ENCODE measurements at regions not wholly inside any gene's neighbourhood (a gene's known extent, or its start where the extent isn't known, plus 50 kb on each side); places are given as distances from the start of the nearest gene placed in this dataset.
"Not testable (repeated sequence)": the region's sequence is repeated elsewhere in the genome, so short reads cannot be mapped to it uniquely, and the experiment has no call there.

GRCh38 chr2:166651080-166651675 lies 157.1 kb upstream of the SCN7A start:
- H3K27ac ChIP-seq (ENCODE audit: low read depth, low read length): no peak overlapping the region
- H3K4me1 ChIP-seq (ENCODE audit: insufficient read depth, low read length): no peaks in the 10 kb centered on the region
- H3K4me3 ChIP-seq (ENCODE audit: insufficient read depth, low read length): no peak overlapping the region
- no peaks in the 10 kb centered on the region for H4K20me1 ChIP-seq (ENCODE audit: insufficient read depth, low read length)
- no peak for TF ChIP-seq CTCF (IDR thresholded peaks at IDR 0.05; ENCODE audit: extremely low read depth, low read depth, low read length)
- H3K9me3 ChIP-seq (ENCODE audit: low read depth, low read length): no peaks in the 10 kb centered on the region
- no peak for DNase-seq (ENCODE audit: insufficient read length, low spot score, missing footprints)
- no peaks in the 10 kb centered on the region for H3K79me2 ChIP-seq (ENCODE audit: insufficient read depth, low read length)
- H3K27me3 ChIP-seq (ENCODE audit: insufficient read depth, low read length): no peaks in the 10 kb centered on the region
- H3K4me2 ChIP-seq (ENCODE audit: insufficient read depth, low read length): no peak overlapping the region
- H2AFZ ChIP-seq (ENCODE audit: low read length): no peak overlapping the region
- no peaks in the 10 kb centered on the region for H3K36me3 ChIP-seq (ENCODE audit: insufficient read depth, low read length)

- Histone ChIP-seq H3K4me1 (ENCODE audit: insufficient read depth, low read length) (no peaks in the 10 kb centered on the region), H3K79me2 (ENCODE audit: insufficient read depth, low read length) (no peaks in the 10 kb centered on the region), H2AFZ (ENCODE audit: low read length) (no peak overlapping the region), H3K9me3 (ENCODE audit: low read depth, low read length) (no peaks in the 10 kb centered on the region), H3K4me3 (ENCODE audit: insufficient read depth, low read length) (no peak overlapping the region), H3K27ac (ENCODE audit: low read depth, low read length) (no peak overlapping the region), H3K27me3 (ENCODE audit: insufficient read depth, low read length) (no peaks in the 10 kb centered on the region), H3K36me3 (ENCODE audit: insufficient read depth, low read length) (no peaks in the 10 kb centered on the region), H4K20me1 (ENCODE audit: insufficient read depth, low read length) (no peaks in the 10 kb centered on the region), H3K4me2 (ENCODE audit: insufficient read depth, low read length) (no peak overlapping the region)
- no peak for TF ChIP-seq CTCF (IDR thresholded peaks at IDR 0.05; ENCODE audit: extremely low read depth, low read depth, low read length)
- DNase-seq (ENCODE audit: insufficient read length, low spot score, missing footprints): no peak
Measured at GRCh38 chr2:166647935-166648334, 153.9 kb upstream of the SCN7A start.

DNA sequence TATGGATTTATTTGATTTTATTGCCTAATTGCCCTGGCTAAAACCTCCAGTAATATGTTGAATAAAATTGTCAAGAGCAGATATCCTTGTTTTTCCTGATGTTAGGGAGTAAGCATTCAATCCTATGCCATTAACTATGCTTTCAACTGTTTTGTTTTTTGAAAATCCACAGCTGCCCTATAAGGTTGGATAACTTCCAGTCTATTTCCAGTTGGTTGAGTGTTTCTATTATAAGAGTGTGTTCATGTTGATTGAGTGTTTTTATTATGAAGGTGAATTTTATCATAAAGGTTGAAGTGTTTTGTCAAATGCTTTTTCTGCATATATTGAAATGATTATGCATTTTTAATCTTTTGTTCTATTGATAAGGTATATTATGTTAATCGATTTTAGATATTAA lies 149.9 kb upstream of the SCN7A start:
- no peak for TF ChIP-seq CTCF (IDR thresholded peaks at IDR 0.05; ENCODE audit: extremely low read depth, low read depth, low read length)
- no peaks in the 10 kb centered on the region for H3K9me3 ChIP-seq (ENCODE audit: low read depth, low read length)
- no peaks in the 10 kb centered on the region for H4K20me1 ChIP-seq (ENCODE audit: insufficient read depth, low read length)
- H3K4me1 ChIP-seq (ENCODE audit: insufficient read depth, low read length): no peaks in the 10 kb centered on the region
- H3K4me2 ChIP-seq (ENCODE audit: insufficient read depth, low read length): no peak overlapping the region
- H3K79me2 ChIP-seq (ENCODE audit: insufficient read depth, low read length): no peaks in the 10 kb centered on the region
- DNase-seq (ENCODE audit: insufficient read length, low spot score, missing footprints): no peak
- no peaks in the 10 kb centered on the region for H3K27me3 ChIP-seq (ENCODE audit: insufficient read depth, low read length)
- no peak overlapping the region for H2AFZ ChIP-seq (ENCODE audit: low read length)
- no peak overlapping the region for H3K27ac ChIP-seq (ENCODE audit: low read depth, low read length)
- H3K4me3 ChIP-seq (ENCODE audit: insufficient read depth, low read length): no peak overlapping the region
- H3K36me3 ChIP-seq (ENCODE audit: insufficient read depth, low read length): no peaks in the 10 kb centered on the region

DNA sequence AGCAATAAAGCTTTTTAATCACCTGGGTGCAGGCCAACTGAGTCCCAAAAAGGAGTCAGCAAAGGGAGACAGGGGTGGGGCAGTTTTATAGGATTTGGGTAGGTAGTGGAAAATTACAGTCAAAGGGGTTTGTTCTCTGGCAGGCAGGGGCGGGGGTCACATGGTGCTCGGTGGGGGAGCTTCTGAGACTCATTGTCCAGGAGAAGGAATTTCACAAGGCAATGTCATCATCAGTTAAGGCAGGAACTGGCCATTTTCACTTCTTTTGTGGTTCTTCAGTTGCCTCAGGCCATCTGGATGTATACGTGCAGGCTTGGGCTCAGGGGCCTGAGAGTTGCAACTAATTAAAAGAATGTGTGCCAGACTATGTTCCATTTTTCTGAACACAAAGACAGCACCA lies 147.5 kb upstream of the SCN7A start:
- not testable (repeated sequence) for H3K79me2 ChIP-seq (ENCODE audit: insufficient read depth, low read length); H3K4me2 ChIP-seq (ENCODE audit: insufficient read depth, low read length); H3K4me1 ChIP-seq (ENCODE audit: insufficient read depth, low read length); H3K27me3 ChIP-seq (ENCODE audit: insufficient read depth, low read length); H3K9me3 ChIP-seq (ENCODE audit: low read depth, low read length); H3K36me3 ChIP-seq (ENCODE audit: insufficient read depth, low read length); DNase-seq (ENCODE audit: insufficient read length, low spot score, missing footprints); H3K4me3 ChIP-seq (ENCODE audit: insufficient read depth, low read length); H4K20me1 ChIP-seq (ENCODE audit: insufficient read depth, low read length); H2AFZ ChIP-seq (ENCODE audit: low read length); H3K27ac ChIP-seq (ENCODE audit: low read depth, low read length)
